GM18498 (cell line): ENCODE measurements at regions not wholly inside any gene's neighbourhood (a gene's known extent, or its start where the extent isn't known, plus 50 kb on each side); places are given as distances from the start of the nearest gene placed in this dataset.
"Not testable (repeated sequence)": the region's sequence is repeated elsewhere in the genome, so short reads cannot be mapped to it uniquely, and the experiment has no call there.

ENCODE experiments used
- ATAC-seq: cut with Tn5 transposase; IDR thresholded peaks from one replicate; pipeline ENCODE4 v1.9.1; 2021; ENCODE audit warnings: mild to moderate bottlenecking, moderate library complexity; ENCODE audit not compliant: unreplicated experiment

- ATAC-seq: no peak
These were observed 82.6 kb upstream of the ARG1 start for GRCh38 chr6:131490441-131490840.

- ATAC-seq: no peak
These were observed 80.0 kb upstream of the ARG1 start for GRCh38 chr6:131492932-131493573.

- ATAC-seq: not testable (repeated sequence)
These were observed 68.6 kb upstream of the ARG1 start for GRCh38 chr6:131504387-131504786.

- peak; percentile 61 for ATAC-seq
These were observed 62.9 kb upstream of the ARG1 start for GRCh38 chr6:131510094-131510493.

- no peak for ATAC-seq
These were observed 62.4 kb upstream of the ARG1 start for GRCh38 chr6:131510591-131510990.

GRCh38 chr6:131519670-131520436, 53.2 kb upstream of the ARG1 start:
- ATAC-seq: peak; percentile 98
